Glutamatergic neuron (in vitro differentiated cells): ENCODE measurements at regions not wholly inside any gene's neighbourhood (a gene's known extent, or its start where the extent isn't known, plus 50 kb on each side); places are given as distances from the start of the nearest gene placed in this dataset.

ENCODE experiments used
- DNase-seq: peaks from one replicate; pipeline ENCODE4 v3.0.0; 2022
- H3K27ac Mint-ChIP-seq: one replicate; pipeline ENCODE4 v1.8.0; 2020; ENCODE audit warnings: mild to moderate bottlenecking, mixed read lengths, inconsistent platforms; ENCODE audit not compliant: unreplicated experiment
- H3K27me3 Mint-ChIP-seq: one replicate; pipeline ENCODE4 v1.8.0; 2020; ENCODE audit warnings: mild to moderate bottlenecking, moderate library complexity, mixed read lengths, inconsistent platforms; ENCODE audit not compliant: unreplicated experiment
- H3K36me3 Mint-ChIP-seq: one replicate; pipeline ENCODE4 v1.8.0; 2020; ENCODE audit warnings: mild to moderate bottlenecking, mixed read lengths, inconsistent platforms; ENCODE audit not compliant: unreplicated experiment
- H3K4me1 Mint-ChIP-seq: one replicate; pipeline ENCODE4 v1.8.0; 2020; ENCODE audit warnings: mild to moderate bottlenecking, low read depth, mixed read lengths, inconsistent platforms; ENCODE audit not compliant: unreplicated experiment
- H3K4me3 Mint-ChIP-seq: one replicate; pipeline ENCODE4 v1.8.0; 2020; ENCODE audit warnings: mild to moderate bottlenecking, mixed read lengths, inconsistent platforms; ENCODE audit not compliant: unreplicated experiment
- H3K9me3 Mint-ChIP-seq: one replicate; pipeline ENCODE4 v1.8.0; 2020; ENCODE audit warnings: mild to moderate bottlenecking, moderate library complexity, mixed read lengths, inconsistent platforms; ENCODE audit not compliant: unreplicated experiment
- TF ChIP-seq, protein P1 (sequence below): fragments of 200-600 bp; sonication (generic); IDR thresholded peaks from one replicate; pipeline ENCODE4 v1.5.0; 2021; ENCODE audit not compliant: partially characterized antibody, unreplicated experiment

DNA sequence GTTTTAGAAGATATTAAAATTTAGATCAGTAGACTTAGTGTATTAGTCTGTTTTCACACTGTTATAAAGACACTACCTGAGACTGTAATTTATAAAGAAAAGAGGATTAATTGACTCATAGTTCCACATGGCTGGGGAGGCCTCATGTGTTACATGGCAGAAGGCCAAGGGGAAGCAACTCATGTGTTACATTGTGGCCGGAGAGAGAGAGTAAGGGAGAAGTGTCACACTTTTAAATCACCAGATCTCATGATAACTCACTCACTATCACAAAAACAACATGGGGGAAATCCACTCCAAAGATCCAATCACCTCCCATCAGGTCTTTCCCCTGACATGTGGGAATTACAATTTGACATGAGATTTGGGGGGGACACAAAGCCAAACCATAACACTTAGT is 1159.7 kb upstream of the PCDH7 start:
- TF ChIP-seq, protein P1, sequence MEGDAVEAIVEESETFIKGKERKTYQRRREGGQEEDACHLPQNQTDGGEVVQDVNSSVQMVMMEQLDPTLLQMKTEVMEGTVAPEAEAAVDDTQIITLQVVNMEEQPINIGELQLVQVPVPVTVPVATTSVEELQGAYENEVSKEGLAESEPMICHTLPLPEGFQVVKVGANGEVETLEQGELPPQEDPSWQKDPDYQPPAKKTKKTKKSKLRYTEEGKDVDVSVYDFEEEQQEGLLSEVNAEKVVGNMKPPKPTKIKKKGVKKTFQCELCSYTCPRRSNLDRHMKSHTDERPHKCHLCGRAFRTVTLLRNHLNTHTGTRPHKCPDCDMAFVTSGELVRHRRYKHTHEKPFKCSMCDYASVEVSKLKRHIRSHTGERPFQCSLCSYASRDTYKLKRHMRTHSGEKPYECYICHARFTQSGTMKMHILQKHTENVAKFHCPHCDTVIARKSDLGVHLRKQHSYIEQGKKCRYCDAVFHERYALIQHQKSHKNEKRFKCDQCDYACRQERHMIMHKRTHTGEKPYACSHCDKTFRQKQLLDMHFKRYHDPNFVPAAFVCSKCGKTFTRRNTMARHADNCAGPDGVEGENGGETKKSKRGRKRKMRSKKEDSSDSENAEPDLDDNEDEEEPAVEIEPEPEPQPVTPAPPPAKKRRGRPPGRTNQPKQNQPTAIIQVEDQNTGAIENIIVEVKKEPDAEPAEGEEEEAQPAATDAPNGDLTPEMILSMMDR: no peak
- no peak for DNase-seq
- H3K4me1 Mint-ChIP-seq: no peaks in the 10 kb centered on the region
- H3K9me3 Mint-ChIP-seq: peaks cover 5% of the 10 kb centered on the region
- no peak overlapping the region for H3K4me3 Mint-ChIP-seq
- H3K36me3 Mint-ChIP-seq: no peaks in the 10 kb centered on the region
- peaks cover 4% of the 10 kb centered on the region for H3K27me3 Mint-ChIP-seq
- H3K27ac Mint-ChIP-seq: no peak overlapping the region

DNA sequence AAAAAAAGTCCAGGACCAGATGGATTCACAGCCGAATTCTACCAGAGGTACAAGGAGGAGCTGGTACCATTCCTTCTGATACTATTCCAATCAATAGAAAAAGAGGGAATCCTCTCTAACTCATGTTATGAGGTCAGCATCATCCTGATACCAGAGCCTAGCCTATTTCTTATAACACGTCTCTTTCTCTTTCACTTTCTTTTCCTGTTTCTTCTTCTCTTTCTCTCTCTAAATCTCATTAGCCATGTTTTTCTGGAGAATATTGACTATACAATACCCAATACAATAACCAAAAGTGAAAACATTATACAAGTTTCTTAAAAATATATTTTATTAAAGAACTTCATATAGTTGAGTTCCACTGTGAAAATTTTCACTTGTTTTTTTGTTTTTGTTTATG is 1154.9 kb upstream of the PCDH7 start:
- no peak for DNase-seq
- TF ChIP-seq, protein P1: no peak
- H3K9me3 Mint-ChIP-seq: peaks cover 5% of the 10 kb centered on the region
- H3K36me3 Mint-ChIP-seq: no peaks in the 10 kb centered on the region
- H3K4me3 Mint-ChIP-seq: no peak overlapping the region
- no peaks in the 10 kb centered on the region for H3K4me1 Mint-ChIP-seq
- H3K27ac Mint-ChIP-seq: no peak overlapping the region
- H3K27me3 Mint-ChIP-seq: peaks cover 4% of the 10 kb centered on the region

DNA sequence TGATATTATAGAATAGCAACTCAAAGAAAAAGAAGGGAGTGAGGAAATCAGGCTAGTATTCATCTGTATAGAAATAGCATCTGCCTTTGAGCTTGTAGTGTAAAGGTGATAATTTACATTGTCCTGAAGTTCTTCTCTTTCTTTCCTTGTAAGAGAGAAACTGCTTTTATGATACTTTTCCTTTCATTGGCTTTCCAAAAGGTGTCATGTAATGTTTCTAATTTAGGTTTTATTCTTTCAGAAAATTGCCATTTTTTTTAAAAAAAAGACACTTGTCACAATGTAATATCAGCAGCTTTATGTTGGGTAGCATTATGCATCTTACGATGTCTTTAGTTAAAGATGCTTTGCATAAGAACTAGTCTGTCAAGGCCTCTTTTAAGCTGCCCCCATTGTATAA is 1153.8 kb upstream of the PCDH7 start:
- DNase-seq: no peak
- TF ChIP-seq, protein P1: no peak
- Mint-ChIP-seq H3K27ac (no peak overlapping the region), H3K4me1 (no peaks in the 10 kb centered on the region), H3K4me3 (no peak overlapping the region), H3K9me3 (peaks cover 3% of the 10 kb centered on the region), H3K36me3 (no peaks in the 10 kb centered on the region), H3K27me3 (peaks cover 2% of the 10 kb centered on the region)

- Mint-ChIP-seq H3K36me3 (no peaks in the 10 kb centered on the region), H3K9me3 (no peaks in the 10 kb centered on the region), H3K4me3 (no peak overlapping the region), H3K27ac (no peak overlapping the region), H3K4me1 (no peaks in the 10 kb centered on the region), H3K27me3 (no peaks in the 10 kb centered on the region)
- DNase-seq: no peak
- TF ChIP-seq, protein P1: no peak
Measured at GRCh38 chr4:29571322-29571721, 1148.8 kb upstream of the PCDH7 start.

GRCh38 chr4:29578329-29578728 is 1141.8 kb upstream of the PCDH7 start:
- TF ChIP-seq, protein P1: no peak
- no peak for DNase-seq
- no peak overlapping the region for H3K27ac Mint-ChIP-seq
- H3K4me3 Mint-ChIP-seq: no peak overlapping the region
- H3K4me1 Mint-ChIP-seq: no peaks in the 10 kb centered on the region
- no peaks in the 10 kb centered on the region for H3K36me3 Mint-ChIP-seq
- no peaks in the 10 kb centered on the region for H3K9me3 Mint-ChIP-seq
- H3K27me3 Mint-ChIP-seq: no peaks in the 10 kb centered on the region
